HEK293 (cell line): ENCODE measurements at regions not wholly inside any gene's neighbourhood (a gene's known extent, or its start where the extent isn't known, plus 50 kb on each side); places are given as distances from the start of the nearest gene placed in this dataset.

Source experiments
- ATF2 ChIP-seq: fragments of 450-650 bp; formaldehyde crosslinking; IDR thresholded peaks from 2 replicates; pipeline ENCODE4 v1.5.1; 2016; ENCODE audit warnings: missing biosample characterization, missing genetic modification characterization, low read depth
- CTCF ChIP-seq: fragments of 450-650 bp; formaldehyde crosslinking; IDR thresholded peaks from 2 replicates; pipeline ENCODE4 v1.5.1; 2016; ENCODE audit warnings: missing biosample characterization, missing genetic modification characterization
- GFI1B ChIP-seq: fragments of 450-650 bp; formaldehyde crosslinking; IDR thresholded peaks from 2 replicates; pipeline ENCODE4 v1.5.1; 2016; ENCODE audit warnings: missing biosample characterization, missing genetic modification characterization
- HOXA7 ChIP-seq: sonication (generic); formaldehyde crosslinking; IDR thresholded peaks from 2 replicates; pipeline ENCODE4 v1.8.1; 2022; ENCODE audit warnings: missing genetic modification reagents, borderline replicate concordance
- SP2 ChIP-seq: fragments of 450-650 bp; formaldehyde crosslinking; IDR thresholded peaks from 2 replicates; pipeline ENCODE4 v1.5.1; 2016; ENCODE audit warnings: missing biosample characterization, missing genetic modification characterization
- TCF7L2 ChIP-seq: IDR thresholded peaks from 2 replicates; pipeline ENCODE4 v1.6.1; 2011; ENCODE audit warnings: low read depth, mild to moderate bottlenecking, inconsistent platforms, low read length, moderate library complexity, borderline replicate concordance
- ZEB2 ChIP-seq: fragments of 450-650 bp; formaldehyde crosslinking; IDR thresholded peaks from 2 replicates; pipeline ENCODE4 v1.5.1; 2016; ENCODE audit warnings: missing biosample characterization, missing genetic modification characterization
- ZNF10 ChIP-seq: fragments of 450-650 bp; formaldehyde crosslinking; IDR thresholded peaks from 2 replicates; pipeline ENCODE4 v1.5.1; 2017; ENCODE audit warnings: missing biosample characterization, missing genetic modification characterization
- ZNF518A ChIP-seq: fragments of 450-650 bp; formaldehyde crosslinking; conservative IDR thresholded peaks from 2 replicates; pipeline ENCODE4 v1.5.1; 2016; ENCODE audit warnings: low read depth, missing biosample characterization, missing genetic modification characterization
- ZNF530 ChIP-seq: fragments of 450-650 bp; formaldehyde crosslinking; IDR thresholded peaks from 2 replicates; pipeline ENCODE4 v1.5.1; 2016; ENCODE audit warnings: low read depth, missing biosample characterization, missing genetic modification characterization
- ZNF707 ChIP-seq: fragments of 450-650 bp; formaldehyde crosslinking; IDR thresholded peaks from 2 replicates; pipeline ENCODE4 v1.5.1; 2016; ENCODE audit warnings: missing biosample characterization, missing genetic modification characterization
- TF ChIP-seq, protein P1 (sequence below): fragments of 450-650 bp; formaldehyde crosslinking; IDR thresholded peaks from 2 replicates; pipeline ENCODE4 v1.5.1; 2016; ENCODE audit warnings: missing biosample characterization, missing genetic modification characterization
- TF ChIP-seq, protein P2 (sequence below): fragments of 450-650 bp; formaldehyde crosslinking; optimal IDR thresholded peaks from 2 replicates; pipeline ENCODE3; 2016; ENCODE audit warnings: missing biosample characterization, mild to moderate bottlenecking, missing genetic modification characterization

GRCh38 chr10:3595736-3596135 is 189.3 kb downstream of the KLF6 start:
- TF ChIP-seq ZNF518A (tag by site-specific recombination) (no peak), CTCF (tag by site-specific recombination) (no peak), HOXA7 (CRISPR knock-in tag) (no peak), ZNF707 (tag by site-specific recombination) (no peak), ZNF530 (tag by site-specific recombination) (no peak), TCF7L2 (no peak), ZEB2 (no peak), GFI1B (tag by site-specific recombination) (no peak), SP2 (no peak), ATF2 (no peak), ZNF10 (tag by site-specific recombination) (no peak)
- TF ChIP-seq, protein P1, sequence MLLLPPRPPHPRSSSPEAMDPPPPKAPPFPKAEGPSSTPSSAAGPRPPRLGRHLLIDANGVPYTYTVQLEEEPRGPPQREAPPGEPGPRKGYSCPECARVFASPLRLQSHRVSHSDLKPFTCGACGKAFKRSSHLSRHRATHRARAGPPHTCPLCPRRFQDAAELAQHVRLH (tag by site-specific recombination): no peak
- TF ChIP-seq, protein P2, sequence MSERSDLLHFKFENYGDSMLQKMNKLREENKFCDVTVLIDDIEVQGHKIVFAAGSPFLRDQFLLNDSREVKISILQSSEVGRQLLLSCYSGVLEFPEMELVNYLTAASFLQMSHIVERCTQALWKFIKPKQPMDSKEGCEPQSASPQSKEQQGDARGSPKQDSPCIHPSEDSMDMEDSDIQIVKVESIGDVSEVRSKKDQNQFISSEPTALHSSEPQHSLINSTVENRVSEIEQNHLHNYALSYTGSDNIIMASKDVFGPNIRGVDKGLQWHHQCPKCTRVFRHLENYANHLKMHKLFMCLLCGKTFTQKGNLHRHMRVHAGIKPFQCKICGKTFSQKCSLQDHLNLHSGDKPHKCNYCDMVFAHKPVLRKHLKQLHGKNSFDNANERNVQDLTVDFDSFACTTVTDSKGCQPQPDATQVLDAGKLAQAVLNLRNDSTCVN (tag by site-specific recombination): no peak
